Natural killer cell (primary cell): ENCODE measurements at regions not wholly inside any gene's neighbourhood (a gene's known extent, or its start where the extent isn't known, plus 50 kb on each side); places are given as distances from the start of the nearest gene placed in this dataset.

Source experiments
- ATAC-seq, 3 donors: fragments of 150-1000 bp in 2 of 3; fragments of 200-7000 bp in 1 of 3; cut with Tn5 transposase; 1 replicate in 1 of 3; 2 replicates in 2 of 3; pipeline ENCODE4 v1.10.0; 2021; ENCODE audit warnings: mild to moderate bottlenecking in 2 of 3, moderate library complexity in 2 of 3
- DNase-seq, 2 donors: peaks; one replicate each; pipeline versions ENCODE4 v3.0.0 to v3.0.0-alpha.2; 2013 to 2021; ENCODE audit warnings: mixed read lengths in 1 of 2
- H3K27ac ChIP-seq: one replicate; pipeline ENCODE4 v1.5.1; 2013; ENCODE audit warnings: mild to moderate bottlenecking, low read length
- H3K27me3 ChIP-seq: one replicate; pipeline ENCODE4 v1.6.1; 2013; ENCODE audit warnings: low read length; ENCODE audit not compliant: control insufficient read depth, insufficient read depth
- H3K36me3 ChIP-seq: one replicate; pipeline ENCODE4 v1.6.1; 2013; ENCODE audit warnings: low read length; ENCODE audit not compliant: control insufficient read depth, insufficient read depth
- H3K4me1 ChIP-seq: one replicate; pipeline ENCODE4 v1.6.1; 2013; ENCODE audit warnings: low read length; ENCODE audit not compliant: control insufficient read depth, insufficient read depth
- H3K4me3 ChIP-seq: one replicate; pipeline ENCODE4 v1.5.1; 2013; ENCODE audit warnings: low read length
- H3K9me3 ChIP-seq: one replicate; pipeline ENCODE4 v1.6.1; 2013; ENCODE audit warnings: low read length; ENCODE audit not compliant: control insufficient read depth, insufficient read depth
- H3K27ac Mint-ChIP-seq, 2 donors: one replicate each; pipeline ENCODE4 v1.8.0; 2022; ENCODE audit warnings: mild to moderate bottlenecking in 2 of 2, mixed read lengths in 2 of 2, moderate library complexity in 1 of 2
- H3K27me3 Mint-ChIP-seq, 2 donors: one replicate each; pipeline ENCODE4 v1.8.0; 2022; ENCODE audit warnings: low read depth in 2 of 2, mixed read lengths in 2 of 2
- H3K36me3 Mint-ChIP-seq: one replicate; pipeline ENCODE4 v1.8.0; 2022; ENCODE audit warnings: mixed read lengths
- H3K4me1 Mint-ChIP-seq, 2 donors: one replicate each; pipeline ENCODE4 v1.8.0; 2022; ENCODE audit warnings: mixed read lengths in 2 of 2
- H3K4me3 Mint-ChIP-seq: one replicate; pipeline ENCODE4 v1.8.0; 2022; ENCODE audit warnings: mild to moderate bottlenecking, moderate library complexity, mixed read lengths
- H3K9me3 Mint-ChIP-seq, 2 donors: one replicate each; pipeline ENCODE4 v1.8.0; 2022; ENCODE audit warnings: mixed read lengths in 2 of 2
- WGBS: methylation state at CpG from one replicate; pipeline ENCODE4 v1.1.7; 2013; ENCODE audit warnings: missing lambda C conversion rate; ENCODE audit not compliant: insufficient coverage; 5-methylcytosine and 5-hydroxymethylcytosine counted together
- intact Hi-C: fragments of 100-400 bp; cut with micrococcal nuclease; formaldehyde crosslinking; loops from one replicate; pipeline ENCODE4 v1.14.2; 2022
- TF ChIP-seq, protein P1 (sequence below): fragments of 200-600 bp; IDR thresholded peaks from one replicate; pipeline ENCODE4 v1.8.0; 2022; ENCODE audit warnings: antibody characterized with exemption

DNA sequence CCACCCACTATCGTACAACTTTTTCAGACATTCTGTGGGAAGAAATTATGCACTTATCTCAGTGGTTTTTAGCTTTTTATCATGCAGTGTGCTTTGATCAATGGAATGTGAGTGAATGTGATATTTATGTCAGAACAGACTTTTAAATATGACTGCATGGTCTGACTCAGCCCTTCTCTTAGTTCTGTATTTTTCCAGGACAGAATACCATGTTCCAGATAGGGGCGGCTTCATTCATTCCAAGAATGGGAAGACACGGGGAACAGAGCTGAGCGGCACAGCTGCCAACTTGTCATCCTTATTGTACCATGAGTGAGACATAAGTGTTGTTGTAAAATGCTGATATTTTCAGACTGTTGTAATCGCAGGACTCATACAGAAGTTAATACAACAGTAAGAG is 214.6 kb upstream of the NCAM2 start:
- no peak for ATAC-seq
- peaks cover 18% of the 10 kb centered on the region for H3K9me3 ChIP-seq
- intact Hi-C loops = no loop called here
- Mint-ChIP-seq H3K9me3 (peaks cover 19% of the 10 kb centered on the region in 2 donors), H3K27me3 (no peaks in the 10 kb centered on the region), H3K4me3 (no peak overlapping the region), H3K4me1 (no peaks in the 10 kb centered on the region), H3K36me3 (no peaks in the 10 kb centered on the region), H3K27ac (no peak overlapping the region)
- no peaks in the 10 kb centered on the region for H3K36me3 ChIP-seq
- 91% methylated on average over 4 of the region's 5 CpGs for WGBS
- no peaks in the 10 kb centered on the region for H3K27me3 ChIP-seq
- no peak overlapping the region for H3K27ac ChIP-seq
- H3K4me1 ChIP-seq = no peaks in the 10 kb centered on the region
- TF ChIP-seq, protein P1, sequence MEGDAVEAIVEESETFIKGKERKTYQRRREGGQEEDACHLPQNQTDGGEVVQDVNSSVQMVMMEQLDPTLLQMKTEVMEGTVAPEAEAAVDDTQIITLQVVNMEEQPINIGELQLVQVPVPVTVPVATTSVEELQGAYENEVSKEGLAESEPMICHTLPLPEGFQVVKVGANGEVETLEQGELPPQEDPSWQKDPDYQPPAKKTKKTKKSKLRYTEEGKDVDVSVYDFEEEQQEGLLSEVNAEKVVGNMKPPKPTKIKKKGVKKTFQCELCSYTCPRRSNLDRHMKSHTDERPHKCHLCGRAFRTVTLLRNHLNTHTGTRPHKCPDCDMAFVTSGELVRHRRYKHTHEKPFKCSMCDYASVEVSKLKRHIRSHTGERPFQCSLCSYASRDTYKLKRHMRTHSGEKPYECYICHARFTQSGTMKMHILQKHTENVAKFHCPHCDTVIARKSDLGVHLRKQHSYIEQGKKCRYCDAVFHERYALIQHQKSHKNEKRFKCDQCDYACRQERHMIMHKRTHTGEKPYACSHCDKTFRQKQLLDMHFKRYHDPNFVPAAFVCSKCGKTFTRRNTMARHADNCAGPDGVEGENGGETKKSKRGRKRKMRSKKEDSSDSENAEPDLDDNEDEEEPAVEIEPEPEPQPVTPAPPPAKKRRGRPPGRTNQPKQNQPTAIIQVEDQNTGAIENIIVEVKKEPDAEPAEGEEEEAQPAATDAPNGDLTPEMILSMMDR = no peak
- no peak for DNase-seq
- H3K4me3 ChIP-seq = no peak overlapping the region

DNA sequence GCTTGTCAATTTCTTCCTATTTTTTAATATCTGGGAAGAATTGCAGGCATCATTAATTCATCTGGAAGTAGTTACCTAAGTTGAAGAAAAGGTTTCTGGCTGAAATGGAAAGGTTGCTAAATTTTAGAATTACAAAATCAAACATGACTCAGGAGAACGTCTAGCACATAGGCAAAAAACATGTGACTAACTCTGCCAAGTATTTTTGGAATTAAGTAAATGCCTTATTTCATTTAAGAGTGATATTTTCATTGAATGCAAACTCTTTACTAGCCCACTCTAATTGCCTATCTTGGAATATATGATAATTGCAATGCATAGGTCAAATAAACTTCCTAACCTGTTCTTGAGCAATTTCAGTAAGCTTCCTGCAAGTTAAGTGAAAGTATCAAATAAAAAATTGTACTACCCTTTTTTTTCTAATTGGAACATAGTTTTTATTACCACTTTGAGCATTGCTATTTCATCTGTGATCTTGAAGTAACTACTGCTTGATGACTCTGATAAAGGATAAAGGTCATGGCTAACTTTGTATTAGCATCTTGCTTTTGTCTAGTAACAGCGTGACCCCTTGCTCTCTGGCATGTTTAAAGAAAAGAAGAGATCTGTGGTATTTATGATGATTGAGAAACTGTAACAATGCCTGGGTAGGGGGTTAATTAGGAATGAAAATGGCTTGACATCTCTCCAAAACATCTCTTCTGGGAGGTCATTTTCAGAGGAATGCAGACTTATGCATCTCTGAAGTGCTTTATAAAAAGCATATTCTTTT is 208.3 kb upstream of the NCAM2 start:
- H3K9me3 ChIP-seq = peaks cover 9% of the 10 kb centered on the region
- no peak overlapping the region for H3K27ac ChIP-seq
- H3K4me3 Mint-ChIP-seq = no peak overlapping the region
- H3K9me3 Mint-ChIP-seq = peaks cover 13 to 15% of the 10 kb centered on the region in 2 donors
- intact Hi-C loops = no loop called here
- H3K27me3 Mint-ChIP-seq = no peaks in the 10 kb centered on the region
- no peak overlapping the region for H3K4me3 ChIP-seq
- no peak for ATAC-seq
- TF ChIP-seq, protein P1 = no peak
- 89% methylated on average over 1 of the region's 2 CpGs for WGBS
- no peaks in the 10 kb centered on the region for H3K36me3 ChIP-seq
- no peak for DNase-seq
- H3K36me3 Mint-ChIP-seq = no peaks in the 10 kb centered on the region
- no peaks in the 10 kb centered on the region for H3K4me1 Mint-ChIP-seq
- no peak overlapping the region for H3K27ac Mint-ChIP-seq
- H3K27me3 ChIP-seq = no peaks in the 10 kb centered on the region
- no peaks in the 10 kb centered on the region for H3K4me1 ChIP-seq

DNA sequence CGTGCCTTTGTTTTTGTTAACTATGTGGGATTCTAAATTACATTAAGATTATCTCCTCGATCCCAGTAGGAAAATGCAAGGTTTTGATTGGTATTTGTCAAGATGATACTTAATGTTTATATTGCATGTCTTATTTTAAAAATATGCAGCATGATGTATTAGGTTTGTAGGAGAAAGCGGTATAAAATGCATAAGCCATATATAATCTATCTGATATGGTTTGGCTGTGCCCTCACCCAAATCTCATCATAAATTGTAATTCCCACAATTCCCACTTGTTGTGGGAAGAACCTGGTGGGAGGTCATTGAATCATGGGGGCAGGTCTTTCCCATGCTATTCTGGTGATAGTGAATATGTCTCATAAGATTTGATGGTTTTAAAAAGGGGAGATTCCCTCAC is 198.1 kb upstream of the NCAM2 start:
- TF ChIP-seq, protein P1 = no peak
- no peaks in the 10 kb centered on the region for H3K4me1 Mint-ChIP-seq
- no peak overlapping the region for H3K4me3 Mint-ChIP-seq
- Histone ChIP-seq H3K27me3 (no peaks in the 10 kb centered on the region), H3K4me1 (no peaks in the 10 kb centered on the region), H3K27ac (no peak overlapping the region), H3K9me3 (peaks cover 3% of the 10 kb centered on the region), H3K4me3 (no peak overlapping the region), H3K36me3 (no peaks in the 10 kb centered on the region)
- intact Hi-C loops = no loop called here
- no peak overlapping the region for H3K27ac Mint-ChIP-seq
- ATAC-seq (no peak), DNase-seq (no peak)
- WGBS = 100% methylated on average over 2 of the region's 3 CpGs
- H3K27me3 Mint-ChIP-seq = no peaks in the 10 kb centered on the region
- peaks cover 15 to 19% of the 10 kb centered on the region in 2 donors for H3K9me3 Mint-ChIP-seq
- peaks cover 8% of the 10 kb centered on the region for H3K36me3 Mint-ChIP-seq

DNA sequence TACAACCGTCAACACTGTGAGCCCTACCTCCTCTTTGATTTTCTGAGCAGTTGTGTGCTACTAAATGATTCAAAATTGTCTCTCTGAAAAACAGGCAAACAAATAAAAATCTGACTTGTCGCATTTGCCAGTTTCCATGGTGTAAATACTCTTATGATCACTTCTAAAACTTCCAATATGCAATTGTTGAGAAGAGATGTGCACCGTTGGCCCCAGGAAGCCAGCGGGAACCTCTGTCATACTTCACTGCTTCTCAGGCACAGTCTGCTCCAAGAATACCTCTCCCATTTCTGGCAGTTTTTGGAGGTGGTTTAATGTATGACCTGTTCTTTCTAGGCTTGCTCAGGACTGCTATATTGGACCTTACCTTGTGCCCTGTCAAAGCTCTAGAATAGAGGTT is 196.0 kb upstream of the NCAM2 start:
- Histone ChIP-seq H3K27me3 (no peaks in the 10 kb centered on the region), H3K27ac (no peak overlapping the region), H3K4me3 (no peak overlapping the region), H3K9me3 (peaks cover 2% of the 10 kb centered on the region), H3K36me3 (no peaks in the 10 kb centered on the region), H3K4me1 (no peaks in the 10 kb centered on the region)
- peaks cover 8% of the 10 kb centered on the region for H3K36me3 Mint-ChIP-seq
- peaks cover 13 to 16% of the 10 kb centered on the region in 2 donors for H3K9me3 Mint-ChIP-seq
- no peak overlapping the region for H3K27ac Mint-ChIP-seq
- H3K4me1 Mint-ChIP-seq = no peaks in the 10 kb centered on the region
- no peak overlapping the region for H3K4me3 Mint-ChIP-seq
- no peaks in the 10 kb centered on the region for H3K27me3 Mint-ChIP-seq
- no peak for ATAC-seq
- TF ChIP-seq, protein P1 = no peak
- 86% methylated on average over 4 of the region's 4 CpGs for WGBS
- no peak for DNase-seq
- intact Hi-C loops = no loop called here
